ENCODE measurements at regions not wholly inside any gene's neighbourhood (a gene's known extent, or its start where the extent isn't known, plus 50 kb on each side); places are given as distances from the start of the nearest gene placed in this dataset.

DNA sequence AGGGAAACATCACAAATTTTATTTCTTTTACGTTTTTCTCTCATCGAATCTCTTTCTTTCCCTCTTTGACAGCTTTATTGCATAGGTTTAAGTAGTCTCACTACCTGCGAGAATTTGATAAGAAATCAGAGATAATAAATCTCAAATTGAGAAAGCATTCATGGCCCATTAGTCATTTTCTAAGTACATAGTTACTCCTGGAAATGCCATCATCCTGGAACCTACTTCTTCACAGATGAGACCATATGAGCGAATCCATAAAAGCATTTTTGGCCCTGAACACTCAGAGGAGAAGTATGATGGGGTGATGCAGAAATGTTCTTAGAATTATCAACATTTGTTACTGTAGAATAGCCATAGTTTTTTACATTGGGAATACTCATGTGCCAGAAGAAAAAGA lies 138.0 kb upstream of the ARHGAP28 start:
- H3K27ac ChIP-seq (ENCODE audit: low read depth in 1 of 2, low read length in 2 of 2) = no peak overlapping the region
- H3K27me3 ChIP-seq (ENCODE audit: control insufficient read depth in 4 of 4, insufficient read depth in 4 of 4, low read length in 3 of 4) = no peaks in the 10 kb centered on the region
- no peak for TF ChIP-seq JUND (IDR thresholded peaks at IDR 0.05)
- TF ChIP-seq FOXA2 (IDR thresholded peaks at IDR 0.05) = no peak
- TF ChIP-seq TAF1 (conservative IDR thresholded peaks at IDR 0.05) = no peak
- TF ChIP-seq HNF4A (conservative IDR thresholded peaks at IDR 0.05) = no peak
- TF ChIP-seq, protein P1, sequence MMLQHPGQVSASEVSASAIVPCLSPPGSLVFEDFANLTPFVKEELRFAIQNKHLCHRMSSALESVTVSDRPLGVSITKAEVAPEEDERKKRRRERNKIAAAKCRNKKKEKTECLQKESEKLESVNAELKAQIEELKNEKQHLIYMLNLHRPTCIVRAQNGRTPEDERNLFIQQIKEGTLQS (IDR thresholded peaks at IDR 0.05) = no peak
- TF ChIP-seq, protein P2, sequence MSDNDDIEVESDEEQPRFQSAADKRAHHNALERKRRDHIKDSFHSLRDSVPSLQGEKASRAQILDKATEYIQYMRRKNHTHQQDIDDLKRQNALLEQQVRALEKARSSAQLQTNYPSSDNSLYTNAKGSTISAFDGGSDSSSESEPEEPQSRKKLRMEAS (IDR thresholded peaks at IDR 0.05) = no peak
- TF ChIP-seq RXRA (IDR thresholded peaks at IDR 0.05) = no peak
- TF ChIP-seq RAD21 (IDR thresholded peaks at IDR 0.05) = no peak
- TF ChIP-seq, protein P3, sequence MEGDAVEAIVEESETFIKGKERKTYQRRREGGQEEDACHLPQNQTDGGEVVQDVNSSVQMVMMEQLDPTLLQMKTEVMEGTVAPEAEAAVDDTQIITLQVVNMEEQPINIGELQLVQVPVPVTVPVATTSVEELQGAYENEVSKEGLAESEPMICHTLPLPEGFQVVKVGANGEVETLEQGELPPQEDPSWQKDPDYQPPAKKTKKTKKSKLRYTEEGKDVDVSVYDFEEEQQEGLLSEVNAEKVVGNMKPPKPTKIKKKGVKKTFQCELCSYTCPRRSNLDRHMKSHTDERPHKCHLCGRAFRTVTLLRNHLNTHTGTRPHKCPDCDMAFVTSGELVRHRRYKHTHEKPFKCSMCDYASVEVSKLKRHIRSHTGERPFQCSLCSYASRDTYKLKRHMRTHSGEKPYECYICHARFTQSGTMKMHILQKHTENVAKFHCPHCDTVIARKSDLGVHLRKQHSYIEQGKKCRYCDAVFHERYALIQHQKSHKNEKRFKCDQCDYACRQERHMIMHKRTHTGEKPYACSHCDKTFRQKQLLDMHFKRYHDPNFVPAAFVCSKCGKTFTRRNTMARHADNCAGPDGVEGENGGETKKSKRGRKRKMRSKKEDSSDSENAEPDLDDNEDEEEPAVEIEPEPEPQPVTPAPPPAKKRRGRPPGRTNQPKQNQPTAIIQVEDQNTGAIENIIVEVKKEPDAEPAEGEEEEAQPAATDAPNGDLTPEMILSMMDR (IDR thresholded peaks at IDR 0.05; ENCODE audit: low read depth, low read length, missing input control) = no peak
- TF ChIP-seq, protein P4, sequence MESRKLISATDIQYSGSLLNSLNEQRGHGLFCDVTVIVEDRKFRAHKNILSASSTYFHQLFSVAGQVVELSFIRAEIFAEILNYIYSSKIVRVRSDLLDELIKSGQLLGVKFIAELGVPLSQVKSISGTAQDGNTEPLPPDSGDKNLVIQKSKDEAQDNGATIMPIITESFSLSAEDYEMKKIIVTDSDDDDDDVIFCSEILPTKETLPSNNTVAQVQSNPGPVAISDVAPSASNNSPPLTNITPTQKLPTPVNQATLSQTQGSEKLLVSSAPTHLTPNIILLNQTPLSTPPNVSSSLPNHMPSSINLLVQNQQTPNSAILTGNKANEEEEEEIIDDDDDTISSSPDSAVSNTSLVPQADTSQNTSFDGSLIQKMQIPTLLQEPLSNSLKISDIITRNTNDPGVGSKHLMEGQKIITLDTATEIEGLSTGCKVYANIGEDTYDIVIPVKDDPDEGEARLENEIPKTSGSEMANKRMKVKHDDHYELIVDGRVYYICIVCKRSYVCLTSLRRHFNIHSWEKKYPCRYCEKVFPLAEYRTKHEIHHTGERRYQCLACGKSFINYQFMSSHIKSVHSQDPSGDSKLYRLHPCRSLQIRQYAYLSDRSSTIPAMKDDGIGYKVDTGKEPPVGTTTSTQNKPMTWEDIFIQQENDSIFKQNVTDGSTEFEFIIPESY (IDR thresholded peaks at IDR 0.05) = no peak
- TF ChIP-seq, protein P5, sequence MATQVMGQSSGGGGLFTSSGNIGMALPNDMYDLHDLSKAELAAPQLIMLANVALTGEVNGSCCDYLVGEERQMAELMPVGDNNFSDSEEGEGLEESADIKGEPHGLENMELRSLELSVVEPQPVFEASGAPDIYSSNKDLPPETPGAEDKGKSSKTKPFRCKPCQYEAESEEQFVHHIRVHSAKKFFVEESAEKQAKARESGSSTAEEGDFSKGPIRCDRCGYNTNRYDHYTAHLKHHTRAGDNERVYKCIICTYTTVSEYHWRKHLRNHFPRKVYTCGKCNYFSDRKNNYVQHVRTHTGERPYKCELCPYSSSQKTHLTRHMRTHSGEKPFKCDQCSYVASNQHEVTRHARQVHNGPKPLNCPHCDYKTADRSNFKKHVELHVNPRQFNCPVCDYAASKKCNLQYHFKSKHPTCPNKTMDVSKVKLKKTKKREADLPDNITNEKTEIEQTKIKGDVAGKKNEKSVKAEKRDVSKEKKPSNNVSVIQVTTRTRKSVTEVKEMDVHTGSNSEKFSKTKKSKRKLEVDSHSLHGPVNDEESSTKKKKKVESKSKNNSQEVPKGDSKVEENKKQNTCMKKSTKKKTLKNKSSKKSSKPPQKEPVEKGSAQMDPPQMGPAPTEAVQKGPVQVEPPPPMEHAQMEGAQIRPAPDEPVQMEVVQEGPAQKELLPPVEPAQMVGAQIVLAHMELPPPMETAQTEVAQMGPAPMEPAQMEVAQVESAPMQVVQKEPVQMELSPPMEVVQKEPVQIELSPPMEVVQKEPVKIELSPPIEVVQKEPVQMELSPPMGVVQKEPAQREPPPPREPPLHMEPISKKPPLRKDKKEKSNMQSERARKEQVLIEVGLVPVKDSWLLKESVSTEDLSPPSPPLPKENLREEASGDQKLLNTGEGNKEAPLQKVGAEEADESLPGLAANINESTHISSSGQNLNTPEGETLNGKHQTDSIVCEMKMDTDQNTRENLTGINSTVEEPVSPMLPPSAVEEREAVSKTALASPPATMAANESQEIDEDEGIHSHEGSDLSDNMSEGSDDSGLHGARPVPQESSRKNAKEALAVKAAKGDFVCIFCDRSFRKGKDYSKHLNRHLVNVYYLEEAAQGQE (IDR thresholded peaks at IDR 0.05) = no peak
- TF ChIP-seq GABPA (IDR thresholded peaks at IDR 0.05 in 1 of 2, conservative IDR thresholded peaks at IDR 0.05 in 1 of 2) = no peak
- no peak for TF ChIP-seq SP1 (IDR thresholded peaks at IDR 0.05)
- TF ChIP-seq NR2F2 (IDR thresholded peaks at IDR 0.05) = no peak
- TF ChIP-seq FOXA1 (IDR thresholded peaks at IDR 0.05) = no peak
- no peak for TF ChIP-seq YY1 (IDR thresholded peaks at IDR 0.05)
- TF ChIP-seq HNF4G (IDR thresholded peaks at IDR 0.05) = no peak
- no peak for TF ChIP-seq EGR1 (IDR thresholded peaks at IDR 0.05; ENCODE audit: low read depth in 2 of 2)
- H3K9ac ChIP-seq (ENCODE audit: low read depth in 1 of 2, low read length in 2 of 2) = no peak overlapping the region
- no peaks in the 10 kb centered on the region for H3K36me3 ChIP-seq (ENCODE audit: control insufficient read depth in 4 of 4, insufficient read depth in 3 of 4, low read depth in 1 of 4, low read length in 3 of 4)
- 82% methylated on average over 4 of the region's 4 CpGs for whole genome bisulfite sequencing
- H3K9me3 ChIP-seq (ENCODE audit: control insufficient read depth in 4 of 4, low read length in 3 of 4) = no peaks in the 10 kb centered on the region
- no peak overlapping the region for H3K4me3 ChIP-seq (ENCODE audit: low read depth in 1 of 3, low read length in 3 of 3)
- H3K4me1 ChIP-seq (ENCODE audit: control insufficient read depth in 4 of 4, insufficient read depth in 4 of 4, low read length in 3 of 4) = peaks cover 0 to 2% (median 0%) of the 10 kb centered on the region in 4 donors
- DNase-seq (ENCODE audit: low spot score) = no peak
